VCaP (cell line): ENCODE measurements at regions not wholly inside any gene's neighbourhood (a gene's known extent, or its start where the extent isn't known, plus 50 kb on each side); places are given as distances from the start of the nearest gene placed in this dataset.
"Not testable (repeated sequence)": the region's sequence is repeated elsewhere in the genome, so short reads cannot be mapped to it uniquely, and the experiment has no call there.

Source experiments
- H3K27ac ChIP-seq: fragments of 450-650 bp; 2 replicates; pipeline ENCODE4 v1.5.1; 2017
- CTCF ChIP-seq: fragments of 450-650 bp; conservative IDR thresholded peaks from 2 replicates; pipeline ENCODE4 v1.5.1; 2017; ENCODE audit warnings: mild to moderate bottlenecking, moderate library complexity

- no peak overlapping the region for H3K27ac ChIP-seq
- TF ChIP-seq CTCF, result no peak
Measured at GRCh38 chr1:166627558-166627957, 211.7 kb upstream of the POGK start.

GRCh38 chr1:166628259-166628658 lies 211.0 kb upstream of the POGK start:
- no peak for TF ChIP-seq CTCF
- no peak overlapping the region for H3K27ac ChIP-seq

- H3K27ac ChIP-seq, result no peak overlapping the region
- no peak for TF ChIP-seq CTCF
Measured at GRCh38 chr1:166629946-166630345, 209.3 kb upstream of the POGK start.

GRCh38 chr1:166630369-166630768 lies 208.9 kb upstream of the POGK start:
- TF ChIP-seq CTCF, result no peak
- H3K27ac ChIP-seq, result no peak overlapping the region

GRCh38 chr1:166638137-166638536 lies 201.1 kb upstream of the POGK start:
- H3K27ac ChIP-seq, result no peak overlapping the region
- no peak for TF ChIP-seq CTCF

- not testable (repeated sequence) for H3K27ac ChIP-seq
Measured at GRCh38 chr1:166657228-166657627, 182.0 kb upstream of the POGK start.

GRCh38 chr1:166666790-166667189 lies 172.5 kb upstream of the POGK start:
- not testable (repeated sequence) for H3K27ac ChIP-seq

GRCh38 chr1:166667600-166667999 lies 171.7 kb upstream of the POGK start:
- not testable (repeated sequence) for H3K27ac ChIP-seq

- TF ChIP-seq CTCF, result no peak
- no peak overlapping the region for H3K27ac ChIP-seq
Measured at GRCh38 chr1:166671627-166672026, 167.6 kb upstream of the POGK start.
